DMS53 treated with DMSO at 0.1 percent for 48 hours (cell line): ENCODE measurements at regions not wholly inside any gene's neighbourhood (a gene's known extent, or its start where the extent isn't known, plus 50 kb on each side); places are given as distances from the start of the nearest gene placed in this dataset.
"Not testable (repeated sequence)": the region's sequence is repeated elsewhere in the genome, so short reads cannot be mapped to it uniquely, and the experiment has no call there.

Experiments used
- DNase-seq: peaks from one replicate; lab custom pipeline; 2025; ENCODE audit not compliant: unreplicated experiment; lab: John Stamatoyannopoulos, UW

DNA sequence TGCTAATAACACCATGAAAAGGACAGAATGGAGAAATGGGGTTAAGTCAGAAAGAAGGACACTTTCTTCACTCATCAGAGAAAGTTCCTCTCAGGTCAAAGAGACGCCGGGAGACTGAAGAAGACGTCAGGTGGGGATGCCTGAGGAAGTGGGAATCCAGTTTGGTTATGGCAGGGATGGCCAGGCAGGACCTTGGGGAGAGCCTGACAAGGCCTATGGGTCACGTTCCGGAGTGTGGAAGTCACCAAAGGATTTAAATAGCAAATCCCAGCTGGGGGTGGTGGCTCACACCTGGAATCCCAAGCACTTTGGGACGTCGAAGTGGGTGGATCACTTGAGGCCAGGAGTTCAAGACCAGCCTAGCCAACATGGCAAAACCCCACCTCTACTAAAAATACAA lies 432.7 kb upstream of the SMIM21 start:
- no peak for DNase-seq

DNA sequence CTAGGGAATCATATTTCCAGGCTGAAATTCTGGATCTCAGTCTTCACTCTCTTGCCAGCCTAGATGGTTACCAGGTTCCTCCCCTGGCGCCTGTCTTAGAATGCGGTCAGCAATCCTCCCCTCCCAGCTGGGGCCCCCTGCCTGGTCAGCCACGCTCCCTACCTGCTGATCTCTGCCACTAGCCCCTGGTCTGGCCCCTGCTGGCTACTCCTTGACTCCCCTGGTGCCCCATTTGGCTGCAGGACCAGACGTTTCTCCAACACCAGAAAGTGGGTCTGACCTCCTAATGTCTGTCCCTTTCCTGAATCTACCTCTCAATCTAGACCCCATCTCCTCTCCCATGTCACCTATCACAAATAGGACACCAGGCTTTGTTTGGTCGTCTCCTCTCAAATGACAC lies 432.0 kb upstream of the SMIM21 start:
- DNase-seq, result no peak

DNA sequence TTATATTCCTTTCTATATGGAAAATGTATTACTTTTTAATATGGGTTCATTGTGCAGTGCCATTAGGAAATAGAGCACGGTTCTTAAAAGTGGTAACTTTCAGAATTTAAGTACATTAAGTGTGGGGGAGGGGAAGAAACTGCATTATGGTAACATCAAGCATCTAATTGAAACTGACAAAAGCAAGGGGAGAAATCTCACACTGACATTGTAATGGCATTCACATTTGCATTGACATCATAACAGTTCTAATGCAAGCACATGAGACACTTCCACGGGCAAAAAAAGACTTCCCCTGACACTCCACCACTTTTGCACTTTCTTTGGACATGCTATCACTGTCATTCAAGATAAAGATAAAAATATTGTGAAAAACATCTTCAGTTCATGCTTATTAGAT lies 431.3 kb upstream of the SMIM21 start:
- no peak for DNase-seq

DNA sequence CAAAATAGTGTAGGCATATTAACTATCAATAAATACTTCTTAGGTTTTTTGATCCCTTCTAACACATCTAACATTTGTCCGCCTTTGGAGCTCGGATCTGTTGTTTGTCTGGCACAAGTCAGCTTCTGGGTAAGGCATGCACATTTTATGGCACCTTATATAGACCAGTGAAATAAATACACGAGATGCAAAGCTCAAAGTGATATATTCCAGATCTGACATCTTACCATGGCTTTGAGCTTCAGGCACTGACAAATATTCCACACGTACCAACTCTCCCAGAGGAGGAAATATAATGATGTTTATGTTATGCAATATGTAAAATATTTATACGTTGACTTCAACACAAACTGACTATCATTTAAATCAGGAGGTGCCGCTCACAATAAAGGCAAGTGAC lies 430.1 kb upstream of the SMIM21 start:
- no peak for DNase-seq

DNA sequence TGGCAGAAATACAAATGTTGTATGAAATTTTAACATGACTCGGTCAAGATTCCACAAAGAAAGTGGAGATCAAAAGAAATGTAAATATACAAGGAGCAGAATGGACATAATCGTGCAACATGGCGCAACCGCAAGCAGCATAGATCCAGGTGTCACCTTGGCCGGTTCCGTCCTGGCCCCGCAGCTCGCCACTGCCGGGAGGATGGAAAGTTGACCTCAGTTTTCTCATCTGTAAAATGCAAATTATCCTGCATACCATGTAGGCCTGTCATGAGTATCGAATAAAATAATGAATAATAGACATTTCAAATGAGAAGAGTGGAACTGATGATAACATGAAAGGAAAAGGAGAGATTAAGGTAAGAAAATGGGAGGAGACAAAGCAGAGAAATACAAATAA lies 427.3 kb upstream of the SMIM21 start:
- DNase-seq, result no peak

DNA sequence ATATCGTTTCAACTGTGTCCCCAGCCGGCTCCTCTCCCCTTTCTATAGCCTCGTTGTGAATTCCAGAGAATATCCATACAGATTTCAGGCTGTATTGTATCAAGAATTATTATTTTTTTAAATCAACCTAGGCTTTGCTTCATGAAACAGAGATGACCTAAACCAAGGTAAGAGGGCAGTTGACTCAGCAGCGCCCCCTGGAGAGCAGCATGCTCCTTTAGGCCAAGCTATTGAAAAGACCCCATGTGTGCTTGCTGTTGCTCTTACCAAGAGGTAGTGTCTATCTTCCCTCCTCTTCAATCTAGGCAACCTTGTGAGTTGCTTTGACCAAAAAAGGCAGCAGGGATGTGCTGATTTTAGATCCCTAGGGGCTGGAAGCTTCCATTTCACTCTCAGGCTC lies 426.7 kb upstream of the SMIM21 start:
- DNase-seq, result no peak

DNA sequence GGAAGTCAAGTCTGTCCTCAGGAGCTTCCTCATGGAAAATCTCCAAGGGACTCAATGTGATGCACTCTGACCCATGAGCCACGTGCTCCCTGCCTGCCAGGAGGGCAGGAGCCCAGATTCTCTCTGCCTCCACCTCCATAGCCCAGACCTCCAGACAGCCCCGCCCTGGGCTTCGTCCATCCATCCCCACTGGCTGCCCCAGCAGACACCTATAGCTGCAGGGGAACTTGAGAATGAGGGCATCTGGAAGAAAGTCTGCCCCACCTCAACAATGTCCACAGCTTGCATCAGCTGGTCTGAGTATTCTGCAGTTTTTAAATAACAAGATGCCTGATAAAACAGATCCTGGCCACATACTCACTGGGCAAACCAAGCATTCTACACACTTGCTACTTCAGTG lies 418.8 kb upstream of the SMIM21 start:
- no peak for DNase-seq

DNA sequence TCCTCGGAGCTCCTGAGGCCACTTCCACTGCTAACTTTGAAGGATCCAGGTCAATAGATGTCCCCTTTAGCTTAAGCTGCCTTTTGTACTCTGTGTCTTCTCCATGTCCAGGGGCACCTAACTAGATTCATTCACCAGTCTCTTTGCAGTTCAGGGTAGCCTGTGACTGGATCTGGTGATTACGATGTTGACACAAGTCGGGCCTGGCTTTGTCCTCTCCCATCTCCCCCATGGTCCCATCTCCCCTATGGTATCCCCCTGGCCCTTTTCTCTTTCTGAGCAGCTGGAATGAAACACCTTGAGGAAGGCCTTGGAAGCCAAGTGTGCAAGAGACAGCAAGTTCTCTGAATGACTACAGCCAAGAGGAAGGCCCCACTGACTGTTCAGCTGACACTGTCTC lies 417.9 kb upstream of the SMIM21 start:
- DNase-seq, result no peak

DNA sequence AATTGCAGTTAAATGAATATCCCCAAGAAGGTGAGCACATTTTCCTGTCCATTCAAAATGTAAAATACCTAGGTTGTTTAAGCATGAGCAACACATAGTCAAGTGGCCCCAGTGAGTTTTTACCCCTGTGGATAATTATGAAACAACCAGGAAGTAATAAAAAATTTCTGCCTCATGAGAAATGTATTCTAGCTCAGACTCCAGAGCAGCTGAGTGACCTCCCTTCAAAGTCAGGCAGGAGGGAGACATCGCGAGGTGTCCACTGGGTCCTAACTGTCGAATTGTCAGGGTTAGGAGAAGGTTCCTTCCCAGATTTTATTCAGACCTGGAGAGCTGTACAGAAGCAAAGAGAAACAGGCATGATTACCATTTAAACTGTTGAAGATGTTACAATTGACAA lies 416.6 kb upstream of the SMIM21 start:
- DNase-seq, result no peak

DNA sequence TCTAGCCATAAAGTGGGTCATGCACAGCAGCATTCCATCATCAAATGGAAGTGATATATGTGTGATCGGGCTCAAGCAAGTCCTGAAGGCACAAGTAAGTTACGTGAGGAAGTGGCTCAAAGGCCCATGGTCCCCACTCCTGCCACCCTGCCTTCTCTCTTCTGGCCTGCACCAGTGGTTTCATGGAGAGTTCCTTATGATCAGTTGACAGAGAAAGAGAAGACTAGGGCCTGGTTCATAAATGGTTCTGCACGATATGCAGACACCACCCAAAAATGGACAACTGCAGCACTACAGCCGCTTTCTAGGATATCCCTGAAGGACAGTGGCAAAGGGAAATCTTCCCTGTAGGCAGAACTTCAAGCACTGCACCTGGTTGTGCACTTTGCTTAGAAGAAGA lies 412.6 kb upstream of the SMIM21 start:
- DNase-seq, result no peak

DNA sequence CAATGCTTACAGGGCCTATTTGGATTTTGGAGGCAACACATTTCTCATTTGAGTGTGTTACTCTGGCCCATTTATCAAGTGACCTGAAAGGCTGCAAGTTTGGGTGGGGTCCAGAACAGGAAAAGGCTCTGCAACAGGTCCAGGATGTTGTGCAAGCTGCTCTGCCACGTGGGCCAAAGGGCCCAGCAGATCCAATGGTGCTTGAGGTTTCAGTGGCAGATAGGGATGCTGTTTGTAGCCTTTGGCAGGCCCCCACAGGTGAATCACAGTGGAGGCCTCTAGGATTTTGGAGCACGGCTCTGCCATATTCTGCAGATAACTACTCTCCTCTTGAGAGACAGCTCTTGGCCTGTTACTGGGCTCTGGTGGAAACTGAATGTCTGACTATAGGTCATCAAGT lies 412.2 kb upstream of the SMIM21 start:
- DNase-seq, result not testable (repeated sequence)

DNA sequence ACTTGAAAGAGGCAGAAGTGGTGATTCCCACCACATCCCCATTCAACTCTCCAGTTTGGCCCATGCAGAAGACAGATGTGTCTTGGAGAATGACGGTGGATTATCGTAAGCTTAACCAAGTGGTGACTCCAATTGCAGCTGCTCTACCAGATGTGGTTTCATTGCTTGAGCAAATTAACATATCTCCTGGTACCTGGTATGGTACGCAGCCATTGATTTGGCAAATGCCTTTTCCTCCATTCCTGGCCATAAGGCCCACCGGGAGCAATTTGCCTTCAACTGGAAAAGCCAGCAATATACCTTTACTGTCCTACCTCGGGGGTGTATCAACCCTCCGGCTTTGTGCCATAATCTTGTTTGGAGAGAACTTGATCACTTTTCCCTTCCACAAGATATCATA lies 411.5 kb upstream of the SMIM21 start:
- DNase-seq, result no peak

DNA sequence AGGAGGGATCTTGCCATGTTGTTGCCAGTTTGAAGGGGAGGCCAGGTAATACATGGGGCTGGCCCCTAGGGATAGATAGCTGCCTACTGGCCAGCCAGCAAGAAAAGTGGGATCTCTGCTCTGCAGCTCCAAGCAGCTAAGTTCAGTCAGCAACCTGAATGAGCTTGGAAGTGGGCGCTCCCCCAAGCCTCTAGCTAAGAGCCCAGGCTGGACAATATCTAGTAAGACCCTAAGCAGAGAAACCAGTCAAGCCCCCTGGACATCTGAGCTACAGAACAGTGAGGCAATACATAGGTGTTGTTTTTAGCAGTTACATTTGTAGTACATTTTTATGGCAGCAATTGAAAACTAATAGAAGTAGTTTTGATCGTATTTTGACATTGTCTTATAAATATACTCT lies 409.8 kb upstream of the SMIM21 start:
- no peak for DNase-seq

DNA sequence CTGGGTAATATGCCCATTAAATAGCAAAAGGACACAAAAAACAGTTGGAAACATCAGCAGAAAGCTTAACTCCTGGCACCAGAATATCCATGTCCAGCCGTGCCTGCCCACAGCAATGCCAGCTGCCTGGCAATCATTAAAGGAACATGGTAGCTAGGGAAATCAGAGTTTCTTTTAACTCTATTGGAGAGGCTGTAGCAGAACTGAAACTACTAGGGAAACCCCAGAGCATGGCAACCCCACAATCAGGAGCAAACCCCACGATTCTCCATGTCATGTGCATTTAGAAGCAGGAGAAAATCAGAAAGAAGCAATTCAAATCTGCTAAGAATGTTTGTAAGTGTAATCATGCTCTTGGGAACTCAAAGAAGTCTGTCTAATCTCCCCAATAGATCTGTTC lies 409.0 kb upstream of the SMIM21 start:
- no peak for DNase-seq

DNA sequence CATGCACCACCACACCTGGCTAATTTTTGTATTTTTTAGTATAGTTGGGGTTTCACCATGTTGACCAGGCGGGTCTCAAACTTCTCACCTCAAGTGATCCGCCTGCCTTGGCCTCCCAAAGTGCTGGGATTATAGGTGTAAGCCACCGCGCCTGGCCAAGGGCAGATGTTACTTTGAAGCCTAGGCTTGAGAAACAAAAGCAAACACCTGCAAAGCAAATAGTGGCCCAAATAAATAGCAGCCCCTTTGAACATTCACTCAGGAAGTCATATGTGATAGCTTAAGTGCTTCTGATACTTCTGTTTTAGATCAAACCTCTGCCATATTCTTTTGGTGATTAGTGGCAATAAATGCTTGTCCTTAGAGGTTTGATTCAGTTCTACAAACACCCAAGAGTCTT lies 404.5 kb upstream of the SMIM21 start:
- no peak for DNase-seq

DNA sequence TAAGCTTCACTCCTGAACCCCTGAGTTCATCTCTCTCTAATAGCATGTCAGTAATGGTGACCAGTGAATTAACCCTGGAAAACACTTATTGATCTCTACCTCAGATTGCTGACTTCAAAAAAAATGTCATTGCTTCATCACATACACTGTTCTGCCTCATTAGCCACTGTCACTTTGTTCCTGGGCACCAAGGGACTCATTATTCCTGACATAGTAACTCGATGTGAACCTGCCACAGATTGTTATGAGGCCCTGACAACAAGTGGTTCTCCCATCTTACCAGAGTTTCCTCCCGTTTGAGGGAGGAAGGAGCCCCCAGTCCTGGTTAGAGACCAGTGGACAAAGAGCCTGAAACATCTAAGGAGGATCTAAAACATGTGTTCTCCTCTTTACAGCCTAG lies 403.3 kb upstream of the SMIM21 start:
- DNase-seq, result no peak

DNA sequence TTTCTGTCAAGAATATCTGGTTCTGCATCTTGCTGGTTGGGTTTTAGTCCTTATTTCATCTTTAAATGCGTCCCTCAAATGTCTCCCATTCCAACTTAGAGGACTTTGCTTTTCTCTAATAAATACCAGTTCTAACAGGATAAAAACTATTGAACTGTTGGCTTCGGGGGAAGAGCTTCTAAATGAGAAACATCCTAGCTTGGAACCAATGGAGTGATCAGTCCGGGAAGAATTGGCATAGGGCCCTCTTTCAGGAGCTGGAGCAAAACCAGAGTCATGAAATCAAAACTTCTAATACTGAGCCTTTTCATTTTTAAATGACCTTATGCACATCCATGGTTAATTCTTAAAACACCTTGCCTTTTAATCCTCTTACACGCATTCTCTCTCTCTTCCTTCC lies 401.6 kb upstream of the SMIM21 start:
- no peak for DNase-seq

DNA sequence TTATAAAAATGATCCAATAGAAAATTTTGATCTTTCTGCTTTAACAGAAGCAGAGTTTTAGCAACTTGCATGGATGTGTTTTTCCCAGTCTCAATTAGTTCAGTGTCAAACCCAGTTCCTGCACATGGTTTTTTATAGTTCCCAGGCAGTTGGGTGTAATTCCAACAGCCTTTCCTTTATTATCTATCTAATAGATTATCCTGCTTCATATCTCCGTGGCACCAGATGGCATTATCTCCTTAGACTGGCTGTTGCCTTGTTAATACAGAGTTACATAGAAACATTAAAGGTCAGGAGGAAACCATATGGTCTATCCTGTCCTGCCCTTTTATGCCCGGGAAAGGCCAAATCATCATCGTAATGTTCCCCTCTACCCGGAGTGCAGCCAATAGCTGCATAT lies 400.9 kb upstream of the SMIM21 start:
- DNase-seq, result no peak

DNA sequence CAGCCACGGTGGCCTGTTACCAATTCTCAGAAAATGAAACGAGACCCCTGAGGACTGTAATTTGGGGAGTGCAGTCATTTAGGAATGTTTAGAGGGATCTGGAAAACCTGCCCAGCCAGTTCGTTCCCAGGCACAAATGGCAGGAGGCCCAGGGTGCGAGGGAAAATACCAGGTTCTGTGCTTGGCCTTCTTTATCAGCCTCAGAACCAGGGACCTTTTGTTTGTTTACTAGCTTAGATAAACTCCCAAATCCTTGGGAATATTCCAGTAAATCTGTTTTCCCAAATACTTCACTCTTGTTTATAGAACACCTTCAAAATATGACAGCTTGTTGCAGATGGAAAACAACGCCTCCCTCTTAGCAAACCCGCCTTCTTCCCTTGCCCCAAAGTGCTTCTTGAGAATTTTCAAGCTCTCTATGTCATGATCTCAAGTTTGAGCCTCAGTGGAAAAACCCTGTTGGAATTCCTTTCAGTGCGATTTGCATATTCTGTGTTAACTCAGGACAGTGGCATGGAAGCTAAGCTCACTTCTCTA lies 400.3 kb upstream of the SMIM21 start:
- DNase-seq, result no peak

DNA sequence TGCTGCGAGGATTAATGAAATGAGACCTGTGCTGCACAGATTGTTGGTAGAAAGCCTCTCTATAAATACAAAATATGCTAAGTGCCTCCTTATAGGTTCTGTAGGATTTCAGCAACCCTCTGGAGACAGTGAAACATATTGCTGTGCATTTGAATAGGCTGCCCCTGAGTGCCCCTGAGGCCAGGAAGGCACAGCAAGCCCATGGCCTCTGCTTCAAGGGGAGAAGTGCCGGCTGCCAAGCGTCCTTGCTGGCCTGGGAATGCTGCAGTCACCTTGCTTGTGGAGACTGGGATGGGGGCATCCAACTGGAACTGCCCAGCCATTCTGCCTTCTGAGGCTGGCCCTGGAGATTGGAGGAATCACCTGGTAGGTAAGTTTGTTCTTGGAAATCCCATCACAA lies 397.2 kb upstream of the SMIM21 start:
- no peak for DNase-seq

DNA sequence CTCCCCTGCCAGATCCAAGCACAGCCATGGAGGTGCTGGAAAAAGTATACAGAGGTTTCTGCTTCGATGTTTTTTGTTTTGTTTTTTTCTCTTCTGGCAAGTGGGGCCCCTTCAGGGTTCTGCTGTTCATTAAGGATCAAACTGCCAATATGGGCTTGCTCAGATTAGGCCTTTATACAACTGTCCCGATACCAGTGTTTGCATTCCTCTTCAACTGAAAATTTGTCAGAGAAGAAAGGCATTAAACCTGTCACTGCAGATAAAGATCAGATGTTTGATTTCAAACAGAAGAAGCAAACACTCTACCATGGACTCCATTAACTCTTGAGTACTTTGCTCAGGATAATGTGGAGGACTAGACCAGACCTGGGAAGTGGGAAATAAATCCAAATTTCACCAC lies 396.0 kb upstream of the SMIM21 start:
- DNase-seq, result no peak

DNA sequence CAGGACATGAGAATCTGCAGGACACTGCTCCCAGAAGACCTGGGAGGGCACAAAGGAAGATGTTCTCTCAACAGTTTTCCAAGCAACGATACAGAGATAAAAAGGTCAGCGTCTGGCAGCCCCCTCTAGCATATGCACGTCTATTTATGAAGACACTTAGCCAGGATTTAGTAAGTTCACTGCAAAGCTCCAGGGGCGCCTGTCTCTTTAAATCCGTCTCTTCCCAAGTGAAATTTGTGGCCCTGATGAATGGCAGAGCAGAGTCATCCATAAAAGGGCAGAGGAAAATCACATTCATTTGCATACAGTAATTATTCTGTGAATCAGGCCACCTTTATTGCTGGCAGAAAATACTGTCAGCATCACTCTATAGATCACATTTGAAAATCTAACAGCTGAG lies 390.9 kb upstream of the SMIM21 start:
- no peak for DNase-seq

DNA sequence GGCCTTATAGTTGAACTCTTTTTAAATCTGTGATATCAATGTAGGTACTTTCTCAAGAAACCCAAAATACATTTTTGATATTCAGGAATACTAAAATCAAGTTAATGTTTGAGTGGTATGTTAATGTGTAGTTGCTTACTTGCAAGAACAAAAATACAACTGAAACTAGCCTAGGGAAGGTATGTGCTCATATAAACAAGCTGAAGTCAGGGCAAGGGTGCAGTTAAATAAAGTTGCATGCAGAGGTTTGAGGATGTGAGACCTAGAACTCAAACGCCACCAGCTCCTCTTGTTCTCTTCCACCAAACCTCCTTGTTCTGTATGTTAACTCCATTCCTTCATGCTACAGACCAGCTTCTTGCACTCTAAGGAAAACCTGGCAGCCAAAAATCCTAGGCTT lies 388.3 kb upstream of the SMIM21 start:
- DNase-seq, result no peak

DNA sequence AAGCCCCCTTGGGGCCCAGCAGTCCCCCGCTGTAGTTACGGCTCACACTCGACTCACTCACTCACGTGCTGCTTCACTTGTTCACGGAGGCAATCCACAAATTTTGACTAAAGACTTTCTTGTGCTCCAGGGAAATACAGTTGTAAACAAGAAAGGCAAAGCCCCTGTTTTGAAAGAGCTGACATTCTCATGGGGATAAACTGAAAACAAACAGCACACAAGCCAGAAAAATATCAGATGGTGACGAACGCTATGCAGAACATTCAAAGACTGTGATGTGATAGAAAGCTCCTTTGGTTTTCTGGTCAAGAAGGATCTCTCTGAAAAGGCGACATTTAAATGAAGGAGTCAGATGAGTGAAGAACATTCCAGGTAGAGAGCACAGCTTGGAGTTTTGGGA lies 385.3 kb upstream of the SMIM21 start:
- DNase-seq, result no peak
